Loucy (cell line): ENCODE measurements at regions not wholly inside any gene's neighbourhood (a gene's known extent, or its start where the extent isn't known, plus 50 kb on each side); places are given as distances from the start of the nearest gene placed in this dataset.

Experiments
- CTCF ChIP-seq: fragments of 200-600 bp; sonication (generic); conservative IDR thresholded peaks from 2 replicates; pipeline ENCODE4 v1.5.1; 2014; ENCODE audit warnings: mild to moderate bottlenecking, antibody characterized with exemption, low read length
- EZH2phosphoT487 ChIP-seq: fragments of 200-600 bp; IDR thresholded peaks from 2 replicates; pipeline ENCODE4 v1.6.1; 2018; ENCODE audit warnings: antibody characterized with exemption, mild to moderate bottlenecking, moderate library complexity, borderline replicate concordance

- TF ChIP-seq CTCF (no peak), EZH2phosphoT487 (no peak)
Measured at GRCh38 chr6:4649728-4650127, 126.5 kb upstream of the CDYL start.
